Neural progenitor cell (in vitro differentiated cells): ENCODE measurements at regions not wholly inside any gene's neighbourhood (a gene's known extent, or its start where the extent isn't known, plus 50 kb on each side); places are given as distances from the start of the nearest gene placed in this dataset.
"Not testable (repeated sequence)": the region's sequence is repeated elsewhere in the genome, so short reads cannot be mapped to it uniquely, and the experiment has no call there.

Source experiments
- DNase-seq: peaks from one replicate; pipeline ENCODE4 v3.0.0-alpha.2; 2016; ENCODE audit warnings: low spot score
- H2AFZ ChIP-seq: fragments of 200-600 bp; sonication (generic); replicated peaks from 2 replicates; pipeline ENCODE4 v1.6.1; 2016; ENCODE audit warnings: antibody characterized with exemption
- H3F3A ChIP-seq: fragments of 200-600 bp; sonication (generic); 2 replicates; pipeline ENCODE4 v1.6.1; 2016; ENCODE audit warnings: antibody characterized with exemption, low read depth
- H3K27ac ChIP-seq: fragments of 200-600 bp; sonication (generic); 2 replicates; pipeline ENCODE4 v1.5.1; 2016; ENCODE audit warnings: mild to moderate bottlenecking
- H3K27me3 ChIP-seq: fragments of 200-600 bp; sonication (generic); 2 replicates; pipeline ENCODE4 v1.6.1; 2016; ENCODE audit warnings: mild to moderate bottlenecking, moderate library complexity
- H3K36me3 ChIP-seq: fragments of 200-600 bp; sonication (generic); 2 replicates; pipeline ENCODE4 v1.5.1; 2016
- H3K4me1 ChIP-seq: fragments of 200-600 bp; sonication (generic); 2 replicates; pipeline ENCODE4 v1.6.1; 2016; ENCODE audit warnings: mixed run types
- H3K4me2 ChIP-seq: fragments of 200-600 bp; sonication (generic); 2 replicates; pipeline ENCODE4 v1.6.1; 2016
- H3K4me3 ChIP-seq: fragments of 200-600 bp; sonication (generic); 2 replicates; pipeline ENCODE4 v1.5.1; 2016
- H3K79me2 ChIP-seq: fragments of 200-600 bp; sonication (generic); 2 replicates; pipeline ENCODE4 v1.6.1; 2016; ENCODE audit warnings: low read depth
- H3K9ac ChIP-seq: fragments of 200-600 bp; sonication (generic); 2 replicates; pipeline ENCODE4 v1.6.1; 2016
- H3K9me3 ChIP-seq: fragments of 200-600 bp; sonication (generic); 2 replicates; pipeline ENCODE4 v1.5.1; 2016; ENCODE audit warnings: low read depth
- H4K20me1 ChIP-seq: fragments of 200-600 bp; sonication (generic); 2 replicates; pipeline ENCODE4 v1.6.1; 2016; ENCODE audit warnings: low read depth
- H3K27ac Mint-ChIP-seq: 3 replicates; pipeline ENCODE4 v1.8.0; 2021; ENCODE audit warnings: mixed read lengths
- H3K27me3 Mint-ChIP-seq: 2 replicates; pipeline ENCODE4 v1.8.0; 2022; ENCODE audit warnings: low read depth, mild to moderate bottlenecking, inconsistent platforms, moderate library complexity, mixed read lengths; ENCODE audit not compliant: insufficient read depth
- H3K36me3 Mint-ChIP-seq: 3 replicates; pipeline ENCODE4 v1.8.0; 2021; ENCODE audit warnings: mixed read lengths
- H3K4me1 Mint-ChIP-seq: 3 replicates; pipeline ENCODE4 v1.8.0; 2021; ENCODE audit warnings: mixed read lengths
- H3K4me3 Mint-ChIP-seq: 3 replicates; pipeline ENCODE4 v1.8.0; 2021; ENCODE audit warnings: mild to moderate bottlenecking, moderate library complexity, mixed read lengths
- H3K9me3 Mint-ChIP-seq: 3 replicates; pipeline ENCODE4 v1.8.0; 2020; ENCODE audit warnings: mixed read lengths
- CTCF ChIP-seq: fragments of 200-600 bp; sonication (generic); IDR thresholded peaks from 2 replicates; pipeline ENCODE4 v1.5.1; 2017; ENCODE audit warnings: antibody characterized with exemption, mild to moderate bottlenecking
- EZH2 ChIP-seq: fragments of 200-600 bp; sonication (generic); IDR thresholded peaks from 2 replicates; pipeline ENCODE4 v1.6.1; 2017; ENCODE audit warnings: antibody characterized with exemption, mild to moderate bottlenecking, moderate library complexity
- EZH2phosphoT487 ChIP-seq: fragments of 200-600 bp; sonication (generic); IDR thresholded peaks from 2 replicates; pipeline ENCODE4 v1.6.1; 2017; ENCODE audit warnings: antibody characterized with exemption

- no peaks in the 10 kb centered on the region for H3K79me2 ChIP-seq
- H3K4me1 Mint-ChIP-seq: peaks cover 27% of the 10 kb centered on the region
- H3K36me3 Mint-ChIP-seq: peaks cover 5% of the 10 kb centered on the region
- H3K4me2 ChIP-seq: peak overlapping the region; percentile 67
- H3K4me1 ChIP-seq: no peaks in the 10 kb centered on the region
- peaks cover 6% of the 10 kb centered on the region for H3K27me3 Mint-ChIP-seq
- H3K9ac ChIP-seq: no peak overlapping the region
- H3K27me3 ChIP-seq: no peaks in the 10 kb centered on the region
- H3K27ac Mint-ChIP-seq: peak overlapping the region; percentile 92
- peak overlapping the region; percentile 71 for H2AFZ ChIP-seq
- no peaks in the 10 kb centered on the region for H4K20me1 ChIP-seq
- no peaks in the 10 kb centered on the region for H3K36me3 ChIP-seq
- TF ChIP-seq EZH2phosphoT487 (no peak), EZH2 (no peak), CTCF (no peak)
- H3F3A ChIP-seq: peaks cover 6% of the 10 kb centered on the region
- H3K9me3 ChIP-seq: no peaks in the 10 kb centered on the region
- peak overlapping the region; percentile 87 for H3K4me3 Mint-ChIP-seq
- H3K27ac ChIP-seq: no peak overlapping the region
- peak overlapping the region; percentile 53 for H3K4me3 ChIP-seq
- no peak for DNase-seq
- H3K9me3 Mint-ChIP-seq: no peaks in the 10 kb centered on the region
Measured at GRCh38 chr9:14992516-14992915, 82.3 kb upstream of the FREM1 start.

- Histone ChIP-seq H3K79me2 (no peaks in the 10 kb centered on the region), H3K4me1 (no peaks in the 10 kb centered on the region), H3K36me3 (no peaks in the 10 kb centered on the region), H3F3A (peaks cover 6% of the 10 kb centered on the region), H3K9me3 (no peaks in the 10 kb centered on the region), H4K20me1 (no peaks in the 10 kb centered on the region), H3K4me2 (peak overlapping the region; percentile 67), H3K4me3 (peak overlapping the region; percentile 53), H3K27me3 (no peaks in the 10 kb centered on the region), H3K9ac (no peak overlapping the region), H3K27ac (no peak overlapping the region), H2AFZ (peak overlapping the region; percentile 71)
- TF ChIP-seq CTCF (no peak), EZH2 (no peak), EZH2phosphoT487 (no peak)
- H3K27me3 Mint-ChIP-seq: peaks cover 6% of the 10 kb centered on the region
- H3K4me1 Mint-ChIP-seq: peaks cover 27% of the 10 kb centered on the region
- peaks cover 7% of the 10 kb centered on the region for H3K36me3 Mint-ChIP-seq
- peak overlapping the region; percentile 92 for H3K27ac Mint-ChIP-seq
- no peaks in the 10 kb centered on the region for H3K9me3 Mint-ChIP-seq
- DNase-seq: no peak
- H3K4me3 Mint-ChIP-seq: peak overlapping the region; percentile 87
Measured at GRCh38 chr9:14992081-14992480, 81.9 kb upstream of the FREM1 start.

GRCh38 chr9:14990647-14991046 lies 80.4 kb upstream of the FREM1 start:
- H3K9ac ChIP-seq, H3K36me3 Mint-ChIP-seq, H3F3A ChIP-seq, H3K79me2 ChIP-seq, H3K4me3 Mint-ChIP-seq, H3K27me3 ChIP-seq, H2AFZ ChIP-seq, H3K4me1 ChIP-seq, H3K9me3 ChIP-seq, H3K9me3 Mint-ChIP-seq, H3K4me2 ChIP-seq, H3K36me3 ChIP-seq, H3K4me3 ChIP-seq, DNase-seq, H3K27ac ChIP-seq, H3K27me3 Mint-ChIP-seq, H3K27ac Mint-ChIP-seq, H4K20me1 ChIP-seq: not testable (repeated sequence)
- H3K4me1 Mint-ChIP-seq: peaks cover 27% of the 10 kb centered on the region

DNA sequence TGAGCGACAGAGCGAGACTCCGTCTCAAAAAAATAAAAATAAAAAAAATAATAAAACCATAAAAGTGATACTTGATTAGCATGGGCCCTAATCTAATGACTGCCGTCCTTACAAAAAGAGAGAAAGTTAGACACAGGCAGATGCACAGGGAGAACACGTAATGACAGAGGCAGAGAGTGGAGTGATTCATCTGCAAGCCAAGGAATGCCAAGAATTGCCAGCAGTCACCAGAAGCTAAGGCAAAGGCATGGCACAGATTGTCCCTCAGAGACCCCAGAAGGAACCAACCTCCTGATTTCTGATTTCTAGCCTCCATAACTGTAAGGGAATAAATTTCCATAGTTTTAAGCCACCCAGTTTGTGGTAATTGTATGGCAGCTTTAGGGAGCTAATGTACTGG lies 79.6 kb upstream of the FREM1 start:
- TF ChIP-seq EZH2phosphoT487: no peak
- no peak for TF ChIP-seq CTCF
- no peak for TF ChIP-seq EZH2
- H3K9me3 Mint-ChIP-seq: no peaks in the 10 kb centered on the region

DNA sequence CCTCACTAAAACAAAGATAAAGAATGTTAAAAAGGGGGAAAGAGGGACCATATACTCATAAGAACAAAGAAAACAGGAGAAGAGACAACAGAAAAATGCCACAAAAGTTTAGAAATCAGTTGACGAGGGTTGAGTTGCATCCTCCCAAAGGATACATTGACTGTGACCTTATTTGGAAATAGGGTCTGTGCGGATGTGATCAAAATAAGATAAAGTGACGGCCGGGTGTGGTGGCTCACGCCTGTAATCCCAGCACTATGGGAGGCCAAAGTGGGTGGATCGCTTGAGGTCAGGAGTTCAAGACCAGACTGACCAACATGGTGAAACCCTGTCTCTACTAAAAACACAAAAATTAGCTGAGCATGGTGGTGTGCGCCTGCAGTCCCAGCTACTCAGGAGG lies 79.1 kb upstream of the FREM1 start:
- H3K4me1 ChIP-seq, H3K27me3 Mint-ChIP-seq, H3K36me3 Mint-ChIP-seq, H3K27ac ChIP-seq, DNase-seq, H2AFZ ChIP-seq, H3K27ac Mint-ChIP-seq, H3K36me3 ChIP-seq, H3F3A ChIP-seq, H3K9me3 ChIP-seq, H3K9me3 Mint-ChIP-seq, H3K4me2 ChIP-seq, H3K4me3 Mint-ChIP-seq, H3K27me3 ChIP-seq, H3K9ac ChIP-seq, H3K79me2 ChIP-seq, H4K20me1 ChIP-seq, H3K4me3 ChIP-seq: not testable (repeated sequence)
- peaks cover 24% of the 10 kb centered on the region for H3K4me1 Mint-ChIP-seq

More for the DNA sequence above, 79.6 kb upstream of the FREM1 start:
- Histone ChIP-seq H3K9ac (no peak overlapping the region), H3K4me1 (no peaks in the 10 kb centered on the region), H4K20me1 (no peaks in the 10 kb centered on the region), H3K4me2 (no peak overlapping the region), H3K9me3 (no peaks in the 10 kb centered on the region), H3K79me2 (no peaks in the 10 kb centered on the region), H3K36me3 (no peaks in the 10 kb centered on the region), H3K27me3 (no peaks in the 10 kb centered on the region), H2AFZ (no peak overlapping the region), H3K27ac (no peak overlapping the region), H3K4me3 (no peak overlapping the region), H3F3A (peaks cover 6% of the 10 kb centered on the region)
- Mint-ChIP-seq H3K4me1 (peaks cover 27% of the 10 kb centered on the region), H3K36me3 (peaks cover 7% of the 10 kb centered on the region), H3K27me3 (peaks cover 6% of the 10 kb centered on the region), H3K27ac (no peak overlapping the region), H3K4me3 (no peak overlapping the region)
- DNase-seq: no peak
